Gastroesophageal sphincter (tissue), 3 donors: ENCODE measurements at regions not wholly inside any gene's neighbourhood (a gene's known extent, or its start where the extent isn't known, plus 50 kb on each side); places are given as distances from the start of the nearest gene placed in this dataset.

Source experiments
- CTCF ChIP-seq, 4 experiments: fragments of 200-600 bp in 2 of 4; fragments of 450-650 bp in 2 of 4; sonication (generic) in 1 of 4; IDR thresholded peaks; one replicate each; pipeline ENCODE4 v1.5.1; 2017 to 2019; ENCODE audit warnings: antibody characterized with exemption in 4 of 4, mild to moderate bottlenecking in 2 of 4, moderate library complexity in 2 of 4
- EP300 ChIP-seq: sonication (generic); formaldehyde crosslinking; IDR thresholded peaks from one replicate; pipeline ENCODE4 v1.6.1; 2017; ENCODE audit warnings: antibody characterized with exemption, mild to moderate bottlenecking
- POLR2AphosphoS5 ChIP-seq: sonication (generic); formaldehyde crosslinking; IDR thresholded peaks from one replicate; pipeline ENCODE4 v1.6.1; 2017; ENCODE audit warnings: antibody characterized with exemption

- TF ChIP-seq EP300 (no peak), CTCF (IDR thresholded peaks at IDR 0.05) (no peak), POLR2AphosphoS5 (no peak)
These were observed 476.4 kb downstream of the UQCRFS1 start for GRCh38 chr19:28736528-28736927.
